SK-N-SH (cell line): ENCODE measurements at regions not wholly inside any gene's neighbourhood (a gene's known extent, or its start where the extent isn't known, plus 50 kb on each side); places are given as distances from the start of the nearest gene placed in this dataset.

Experiments
- CHD2 ChIP-seq: fragments of 150-350 bp; IDR thresholded peaks from 2 replicates; pipeline ENCODE4 v1.6.1; 2018; ENCODE audit warnings: low read length; ENCODE audit not compliant: partially characterized antibody
- GATA2 ChIP-seq: sonication (generic); formaldehyde crosslinking; IDR thresholded peaks from 2 replicates; pipeline ENCODE4 v1.5.0; 2020; ENCODE audit warnings: mild to moderate bottlenecking, missing genetic modification reagents
- TEAD4 ChIP-seq: IDR thresholded peaks from 2 replicates; pipeline ENCODE4 v1.4.0; 2012; ENCODE audit warnings: mild to moderate bottlenecking, borderline replicate concordance; ENCODE audit not compliant: insufficient read depth
- USF1 ChIP-seq: IDR thresholded peaks from 2 replicates; pipeline ENCODE4 v1.4.0; 2012; ENCODE audit warnings: low read depth, borderline replicate concordance
- USF2 ChIP-seq: fragments of 150-350 bp; IDR thresholded peaks from 2 replicates; pipeline ENCODE4 v1.6.1; 2017; ENCODE audit warnings: antibody characterized with exemption, low read length, low read depth, borderline replicate concordance
- YY1 ChIP-seq: IDR thresholded peaks from 2 replicates; pipeline ENCODE4 v1.4.0; 2012; ENCODE audit warnings: low read depth, mild to moderate bottlenecking
- TF ChIP-seq, protein P1 (sequence below): fragments of 200-600 bp; sonication (generic); IDR thresholded peaks from 2 replicates; pipeline ENCODE4 v1.6.1; 2017; ENCODE audit warnings: antibody characterized with exemption, mild to moderate bottlenecking, moderate library complexity

DNA sequence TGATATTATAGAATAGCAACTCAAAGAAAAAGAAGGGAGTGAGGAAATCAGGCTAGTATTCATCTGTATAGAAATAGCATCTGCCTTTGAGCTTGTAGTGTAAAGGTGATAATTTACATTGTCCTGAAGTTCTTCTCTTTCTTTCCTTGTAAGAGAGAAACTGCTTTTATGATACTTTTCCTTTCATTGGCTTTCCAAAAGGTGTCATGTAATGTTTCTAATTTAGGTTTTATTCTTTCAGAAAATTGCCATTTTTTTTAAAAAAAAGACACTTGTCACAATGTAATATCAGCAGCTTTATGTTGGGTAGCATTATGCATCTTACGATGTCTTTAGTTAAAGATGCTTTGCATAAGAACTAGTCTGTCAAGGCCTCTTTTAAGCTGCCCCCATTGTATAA is 1153.8 kb upstream of the PCDH7 start:
- TF ChIP-seq, protein P1, sequence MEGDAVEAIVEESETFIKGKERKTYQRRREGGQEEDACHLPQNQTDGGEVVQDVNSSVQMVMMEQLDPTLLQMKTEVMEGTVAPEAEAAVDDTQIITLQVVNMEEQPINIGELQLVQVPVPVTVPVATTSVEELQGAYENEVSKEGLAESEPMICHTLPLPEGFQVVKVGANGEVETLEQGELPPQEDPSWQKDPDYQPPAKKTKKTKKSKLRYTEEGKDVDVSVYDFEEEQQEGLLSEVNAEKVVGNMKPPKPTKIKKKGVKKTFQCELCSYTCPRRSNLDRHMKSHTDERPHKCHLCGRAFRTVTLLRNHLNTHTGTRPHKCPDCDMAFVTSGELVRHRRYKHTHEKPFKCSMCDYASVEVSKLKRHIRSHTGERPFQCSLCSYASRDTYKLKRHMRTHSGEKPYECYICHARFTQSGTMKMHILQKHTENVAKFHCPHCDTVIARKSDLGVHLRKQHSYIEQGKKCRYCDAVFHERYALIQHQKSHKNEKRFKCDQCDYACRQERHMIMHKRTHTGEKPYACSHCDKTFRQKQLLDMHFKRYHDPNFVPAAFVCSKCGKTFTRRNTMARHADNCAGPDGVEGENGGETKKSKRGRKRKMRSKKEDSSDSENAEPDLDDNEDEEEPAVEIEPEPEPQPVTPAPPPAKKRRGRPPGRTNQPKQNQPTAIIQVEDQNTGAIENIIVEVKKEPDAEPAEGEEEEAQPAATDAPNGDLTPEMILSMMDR: no peak
- TF ChIP-seq YY1 (no peak), CHD2 (no peak), USF2 (no peak), TEAD4 (no peak), USF1 (no peak), GATA2 (CRISPR knock-in tag) (no peak)
